ENCODE measurements at regions not wholly inside any gene's neighbourhood (a gene's known extent, or its start where the extent isn't known, plus 50 kb on each side); places are given as distances from the start of the nearest gene placed in this dataset.

DNA sequence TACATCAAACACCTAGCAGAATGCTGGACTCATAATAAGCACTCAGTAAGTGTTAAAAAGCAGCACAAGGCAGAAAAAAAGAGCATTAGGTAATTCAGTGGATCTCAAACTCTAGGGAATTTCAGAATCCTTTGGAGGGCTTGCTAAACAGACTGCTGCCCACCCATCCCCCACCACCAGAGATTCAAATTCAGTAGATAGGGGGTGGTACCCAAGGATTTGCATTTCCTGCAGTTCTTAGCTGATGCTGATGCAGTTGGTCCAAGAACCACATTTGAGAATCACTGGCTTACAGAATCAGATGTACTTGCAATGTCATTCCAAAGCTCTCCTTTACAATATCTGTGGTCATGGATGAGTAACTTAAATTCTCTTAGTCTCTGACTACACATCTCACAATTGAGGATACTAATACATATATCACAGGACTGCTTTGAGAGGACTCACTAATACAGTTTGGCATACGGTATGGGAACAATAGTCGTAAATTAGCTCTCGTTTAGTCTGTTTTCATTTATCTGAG is 664.5 kb downstream of the KCNA4 start:
- peaks cover 3% of the 10 kb centered on the region for H3K9me3 Mint-ChIP-seq
- no peaks in the 10 kb centered on the region for H3K36me3 Mint-ChIP-seq (ENCODE audit: low read depth)
- no peak for DNase-seq (ENCODE audit: low spot score)
- H3K4me3 Mint-ChIP-seq (ENCODE audit: low read depth), result no peak overlapping the region
- H3K27ac Mint-ChIP-seq, result no peak overlapping the region
- intact Hi-C loops (cut with micrococcal nuclease), result no loop called here
- H3K4me1 Mint-ChIP-seq (ENCODE audit: low read depth), result no peaks in the 10 kb centered on the region
- H3K27me3 Mint-ChIP-seq (ENCODE audit: low read depth), result no peaks in the 10 kb centered on the region

DNA sequence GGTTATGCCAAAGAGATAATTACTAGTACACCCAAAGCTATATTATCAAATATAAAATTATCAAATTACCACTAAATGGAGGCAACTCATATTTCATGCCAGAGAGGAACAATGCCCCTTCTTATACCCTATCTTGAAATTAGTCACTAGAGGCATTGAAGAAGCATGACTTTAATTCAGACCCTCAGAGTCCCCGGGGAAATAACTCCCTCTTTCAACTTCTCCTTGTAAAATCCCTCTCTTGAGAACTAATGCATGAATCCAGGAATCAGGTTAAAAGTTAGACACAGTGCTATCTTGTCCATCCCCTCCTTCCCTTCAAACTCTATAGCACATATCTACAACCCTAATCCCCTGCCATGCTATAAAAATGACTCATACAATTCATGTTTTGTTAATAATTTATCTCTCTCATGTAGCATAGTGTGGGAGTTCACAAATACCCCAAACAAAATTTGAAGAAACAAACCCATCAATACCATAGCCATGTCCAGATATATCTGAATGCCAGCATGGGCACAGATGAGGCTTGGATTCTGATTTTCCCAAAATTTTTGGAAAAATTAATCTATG is 665.4 kb downstream of the KCNA4 start:
- Mint-ChIP-seq H3K9me3 (peaks cover 3% of the 10 kb centered on the region), H3K27ac (no peak overlapping the region), H3K36me3 (ENCODE audit: low read depth) (no peaks in the 10 kb centered on the region), H3K4me1 (ENCODE audit: low read depth) (no peaks in the 10 kb centered on the region), H3K27me3 (ENCODE audit: low read depth) (no peaks in the 10 kb centered on the region), H3K4me3 (ENCODE audit: low read depth) (no peak overlapping the region)
- no peak for DNase-seq (ENCODE audit: low spot score)
- intact Hi-C loops (cut with micrococcal nuclease), result no loop called here

DNA sequence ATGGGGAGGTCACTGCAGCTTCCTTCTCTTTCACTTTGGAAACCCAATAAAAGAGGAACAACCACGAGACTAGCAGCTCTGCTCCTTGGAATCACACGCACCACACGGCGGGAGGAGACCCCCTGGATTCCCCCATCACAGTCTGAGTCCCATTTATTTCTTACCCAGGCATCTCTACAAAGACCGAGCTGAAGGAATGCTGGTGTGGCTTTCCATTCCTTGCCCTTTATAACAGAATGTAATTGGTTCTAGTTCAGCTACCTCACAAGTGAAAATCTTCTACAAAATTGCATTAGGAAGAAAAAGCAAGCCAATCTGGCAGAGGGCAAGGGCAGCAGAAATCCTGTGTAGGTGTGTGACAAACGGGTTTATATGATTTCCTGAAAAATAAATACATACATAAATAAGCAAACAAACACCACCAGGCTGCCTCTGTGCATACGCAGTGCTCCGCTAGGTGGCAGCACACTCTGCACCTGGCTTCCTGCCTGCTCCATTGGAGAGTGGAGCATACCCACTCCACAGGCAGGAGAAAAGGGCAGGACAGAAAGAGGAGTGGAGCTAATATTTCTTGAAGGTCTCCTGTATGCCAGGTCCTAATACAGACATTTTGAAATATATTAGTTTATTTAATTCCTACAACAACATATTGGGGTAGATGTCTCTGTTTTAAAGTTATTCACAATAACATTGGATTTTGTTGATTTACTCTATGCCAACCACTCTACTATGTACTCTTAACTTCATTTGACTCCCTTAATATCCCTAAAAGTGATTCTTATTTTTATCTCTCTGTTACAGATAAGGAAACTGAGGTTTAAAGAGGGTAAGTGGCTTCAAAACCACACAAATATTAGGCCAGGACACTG is 673.1 kb downstream of the KCNA4 start:
- intact Hi-C loops (cut with micrococcal nuclease), result no loop called here
- H3K27ac Mint-ChIP-seq, result no peak overlapping the region
- no peaks in the 10 kb centered on the region for H3K27me3 Mint-ChIP-seq (ENCODE audit: low read depth)

DNA sequence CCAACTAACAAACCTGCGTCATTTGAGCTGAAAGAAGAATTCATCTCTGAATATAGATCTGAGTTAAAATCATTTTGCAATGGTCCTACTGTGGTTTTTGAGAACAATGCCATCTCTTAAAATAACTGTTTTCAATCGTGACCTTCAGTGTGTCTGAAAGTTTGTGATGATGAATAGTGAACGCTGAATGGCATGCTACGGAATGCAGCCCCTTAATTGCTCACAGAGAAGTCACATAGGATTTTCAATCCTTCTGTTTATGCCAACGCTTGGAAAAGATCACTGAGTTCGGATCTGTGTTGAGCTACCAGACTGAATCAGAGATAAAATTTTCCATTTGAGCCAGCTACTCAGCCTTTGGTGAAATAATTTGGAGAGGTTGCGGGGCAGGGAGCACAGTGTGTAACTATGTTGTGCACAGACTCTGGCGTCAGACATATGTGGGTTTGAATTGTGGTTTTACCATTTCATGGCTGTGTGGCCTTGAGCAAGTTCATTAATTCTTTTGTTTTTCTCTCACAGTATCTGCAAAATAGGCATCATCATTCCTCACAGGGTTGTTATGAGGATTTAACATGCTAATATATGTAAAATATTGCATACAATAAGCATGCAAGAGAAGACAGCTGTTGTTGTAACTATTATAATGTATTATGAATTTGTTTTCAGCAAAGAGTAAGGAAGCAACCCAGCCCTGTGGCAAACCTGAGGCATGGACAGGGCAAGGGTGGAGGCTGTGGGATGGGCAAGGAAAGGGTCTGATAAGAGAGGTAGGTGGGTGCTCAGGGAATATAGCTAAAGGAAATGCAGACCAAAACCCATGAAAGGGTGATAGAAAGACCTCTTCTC is 679.9 kb downstream of the KCNA4 start:
- H3K4me1 Mint-ChIP-seq (ENCODE audit: low read depth), result no peaks in the 10 kb centered on the region
- H3K9me3 Mint-ChIP-seq, result no peaks in the 10 kb centered on the region
- H3K27ac Mint-ChIP-seq, result no peak overlapping the region
- DNase-seq (ENCODE audit: low spot score), result no peak
- intact Hi-C loops (cut with micrococcal nuclease), result loop anchor here (10.0 kb wide), 1 partner anchor 1642 kb away; no protein-coding TSS in a partner anchor
- no peaks in the 10 kb centered on the region for H3K36me3 Mint-ChIP-seq (ENCODE audit: low read depth)
- H3K27me3 Mint-ChIP-seq (ENCODE audit: low read depth), result no peaks in the 10 kb centered on the region
- no peak overlapping the region for H3K4me3 Mint-ChIP-seq (ENCODE audit: low read depth)

More for the DNA sequence above, 673.1 kb downstream of the KCNA4 start:
- Mint-ChIP-seq H3K4me1 (ENCODE audit: low read depth) (no peaks in the 10 kb centered on the region), H3K36me3 (ENCODE audit: low read depth) (no peaks in the 10 kb centered on the region), H3K9me3 (no peaks in the 10 kb centered on the region), H3K4me3 (ENCODE audit: low read depth) (no peak overlapping the region)
- DNase-seq (ENCODE audit: low spot score), result peak; percentile 19

DNA sequence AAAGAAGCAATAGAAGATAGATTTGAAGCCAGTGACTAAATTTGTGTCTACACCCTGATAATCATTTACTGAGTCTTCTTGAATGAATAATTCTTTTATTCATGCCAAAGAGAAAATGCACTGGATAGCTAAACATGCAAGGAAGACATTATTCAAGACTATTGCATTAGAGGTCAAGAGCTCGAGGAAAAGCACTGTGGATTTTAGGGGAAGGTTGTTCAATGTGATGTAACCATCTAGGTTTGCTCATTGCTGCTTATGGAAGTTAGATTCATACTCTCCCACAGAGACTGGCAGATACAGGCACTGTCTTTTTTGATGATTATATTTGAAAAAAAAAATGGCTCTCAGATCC is 682.1 kb downstream of the KCNA4 start:
- intact Hi-C loops (cut with micrococcal nuclease), result loop anchor here (10.0 kb wide), 1 partner anchor 1640 kb away; no protein-coding TSS in a partner anchor
- H3K9me3 Mint-ChIP-seq, result no peaks in the 10 kb centered on the region

DNA sequence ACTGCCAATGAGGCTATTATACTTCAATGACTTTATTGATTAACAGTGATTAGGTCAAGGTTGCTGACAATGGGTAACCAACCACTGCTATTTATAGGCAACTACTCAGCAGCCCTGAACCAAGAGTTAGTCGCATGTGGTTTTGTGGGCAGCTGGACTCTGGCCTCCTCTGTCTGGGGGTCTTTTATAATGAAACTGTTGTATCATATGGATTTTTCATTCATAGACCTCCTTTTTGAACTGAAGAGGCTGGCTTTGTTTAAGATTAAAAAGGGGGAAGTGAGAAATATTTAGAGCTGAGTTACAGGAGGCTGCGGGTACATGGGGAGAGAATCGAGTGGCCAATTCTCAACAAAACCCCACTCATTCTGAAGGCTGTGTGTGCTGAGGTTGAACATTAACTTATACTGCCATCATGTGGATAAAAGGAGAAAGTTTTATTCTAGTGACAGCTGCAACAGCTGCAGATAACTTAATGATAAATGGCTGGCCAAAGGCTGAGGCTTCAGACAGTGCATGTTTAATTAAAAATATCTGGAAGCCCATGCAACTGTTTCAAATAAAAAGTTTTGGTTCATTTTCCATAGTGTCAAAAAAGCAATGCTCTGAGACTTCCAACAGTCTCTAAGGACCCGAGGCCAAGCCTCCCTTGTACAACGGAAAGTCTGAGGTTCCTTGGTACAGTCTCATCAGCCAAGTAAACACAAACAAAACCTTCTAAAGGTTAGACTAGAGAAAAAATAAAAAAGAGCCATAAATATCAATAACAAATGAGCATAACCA is 682.6 kb downstream of the KCNA4 start:
- Mint-ChIP-seq H3K4me1 (ENCODE audit: low read depth) (no peaks in the 10 kb centered on the region), H3K9me3 (no peaks in the 10 kb centered on the region), H3K27ac (no peak overlapping the region), H3K36me3 (ENCODE audit: low read depth) (no peaks in the 10 kb centered on the region), H3K27me3 (ENCODE audit: low read depth) (no peaks in the 10 kb centered on the region), H3K4me3 (ENCODE audit: low read depth) (no peak overlapping the region)
- intact Hi-C loops (cut with micrococcal nuclease), result loop anchor here (10.0 kb wide), 1 partner anchor 1639 kb away; no protein-coding TSS in a partner anchor
- DNase-seq (ENCODE audit: low spot score), result no peak

More for the DNA sequence above, 682.1 kb downstream of the KCNA4 start:
- Mint-ChIP-seq H3K4me3 (ENCODE audit: low read depth) (no peak overlapping the region), H3K27me3 (ENCODE audit: low read depth) (no peaks in the 10 kb centered on the region), H3K36me3 (ENCODE audit: low read depth) (no peaks in the 10 kb centered on the region), H3K4me1 (ENCODE audit: low read depth) (no peaks in the 10 kb centered on the region), H3K27ac (no peak overlapping the region)
- no peak for DNase-seq (ENCODE audit: low spot score)

DNA sequence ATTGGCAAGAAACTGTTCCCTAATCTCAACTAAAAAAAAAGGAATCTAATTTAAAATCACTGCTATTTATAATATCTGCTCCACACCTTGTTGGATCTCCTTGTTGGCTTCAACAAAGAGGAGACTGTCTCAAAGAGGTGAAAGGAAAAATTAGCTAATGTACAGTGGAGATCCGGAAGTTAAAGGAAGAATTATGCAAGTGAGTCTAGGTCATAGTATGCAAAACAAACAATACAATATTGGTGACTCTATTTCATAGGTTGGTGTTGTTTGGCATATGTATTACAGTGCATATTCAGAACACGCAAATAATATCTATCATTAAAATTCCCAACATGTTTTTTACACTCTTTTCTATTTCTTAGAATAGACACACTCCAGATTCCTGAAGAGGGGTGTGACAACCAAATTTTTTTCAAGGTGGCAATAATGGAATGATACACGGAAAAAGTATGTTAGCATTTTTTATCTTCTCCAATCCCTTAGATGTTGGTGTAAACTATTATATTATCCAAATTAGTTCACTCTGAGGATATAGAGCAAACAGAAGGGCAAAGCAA is 685.3 kb downstream of the KCNA4 start:
- Mint-ChIP-seq H3K36me3 (ENCODE audit: low read depth) (no peaks in the 10 kb centered on the region), H3K27me3 (ENCODE audit: low read depth) (no peaks in the 10 kb centered on the region), H3K4me3 (ENCODE audit: low read depth) (no peak overlapping the region), H3K4me1 (ENCODE audit: low read depth) (no peaks in the 10 kb centered on the region), H3K27ac (no peak overlapping the region), H3K9me3 (peaks cover 5% of the 10 kb centered on the region)
- no peak for DNase-seq (ENCODE audit: low spot score)
- intact Hi-C loops (cut with micrococcal nuclease), result loop anchor here (10.0 kb wide), 1 partner anchor 1637 kb away; no protein-coding TSS in a partner anchor

DNA sequence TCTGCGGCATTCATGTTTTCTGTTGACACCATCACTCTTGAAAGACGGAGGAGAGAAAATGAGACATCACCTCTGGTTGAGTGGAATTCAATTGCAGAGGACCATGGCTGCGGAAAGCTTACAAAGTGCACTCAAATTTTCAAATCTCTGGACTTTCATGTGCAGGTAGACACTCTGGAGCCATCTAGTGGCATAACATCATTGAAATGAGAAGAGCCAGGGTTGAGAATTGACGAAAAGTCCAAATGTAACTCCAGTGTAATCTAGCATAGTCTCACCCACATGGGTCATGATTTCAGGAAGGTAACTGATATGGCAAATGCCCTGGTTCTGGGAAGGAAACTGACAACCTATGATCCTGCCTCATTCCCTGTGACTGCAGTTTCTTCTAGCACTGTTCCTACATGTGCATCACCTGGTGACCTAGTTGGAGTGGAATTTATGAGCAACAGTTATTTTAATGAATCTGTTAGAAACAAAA is 687.8 kb downstream of the KCNA4 start:
- no peak overlapping the region for H3K27ac Mint-ChIP-seq
- peaks cover 5% of the 10 kb centered on the region for H3K9me3 Mint-ChIP-seq
- no peaks in the 10 kb centered on the region for H3K27me3 Mint-ChIP-seq (ENCODE audit: low read depth)
- no peaks in the 10 kb centered on the region for H3K4me1 Mint-ChIP-seq (ENCODE audit: low read depth)
- DNase-seq (ENCODE audit: low spot score), result no peak
- H3K4me3 Mint-ChIP-seq (ENCODE audit: low read depth), result no peak overlapping the region
- no peaks in the 10 kb centered on the region for H3K36me3 Mint-ChIP-seq (ENCODE audit: low read depth)
- intact Hi-C loops (cut with micrococcal nuclease), result no loop called here

DNA sequence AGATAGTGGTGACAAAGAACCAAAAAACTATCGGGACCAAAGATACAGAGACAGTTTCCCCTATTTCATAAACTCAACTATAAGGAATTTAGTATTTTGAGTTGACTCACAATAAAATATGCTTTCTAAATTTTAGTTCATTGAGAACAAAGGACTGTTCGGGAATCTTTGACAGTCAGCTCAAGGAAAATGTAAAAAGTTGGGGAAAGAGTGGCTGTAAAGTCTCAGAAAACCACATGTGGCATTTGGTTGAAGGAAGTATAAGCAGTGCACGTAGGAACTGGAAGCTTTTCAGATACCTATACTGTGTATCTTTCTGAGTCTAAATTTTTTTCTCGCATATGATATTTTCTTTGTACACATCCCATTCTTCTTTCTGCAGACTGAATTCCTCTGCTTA is 688.9 kb downstream of the KCNA4 start:
- Mint-ChIP-seq H3K36me3 (ENCODE audit: low read depth) (no peaks in the 10 kb centered on the region), H3K27me3 (ENCODE audit: low read depth) (no peaks in the 10 kb centered on the region), H3K9me3 (peaks cover 5% of the 10 kb centered on the region), H3K4me3 (ENCODE audit: low read depth) (no peak overlapping the region), H3K4me1 (ENCODE audit: low read depth) (no peaks in the 10 kb centered on the region), H3K27ac (no peak overlapping the region)
- no peak for DNase-seq (ENCODE audit: low spot score)
- intact Hi-C loops (cut with micrococcal nuclease), result no loop called here

DNA sequence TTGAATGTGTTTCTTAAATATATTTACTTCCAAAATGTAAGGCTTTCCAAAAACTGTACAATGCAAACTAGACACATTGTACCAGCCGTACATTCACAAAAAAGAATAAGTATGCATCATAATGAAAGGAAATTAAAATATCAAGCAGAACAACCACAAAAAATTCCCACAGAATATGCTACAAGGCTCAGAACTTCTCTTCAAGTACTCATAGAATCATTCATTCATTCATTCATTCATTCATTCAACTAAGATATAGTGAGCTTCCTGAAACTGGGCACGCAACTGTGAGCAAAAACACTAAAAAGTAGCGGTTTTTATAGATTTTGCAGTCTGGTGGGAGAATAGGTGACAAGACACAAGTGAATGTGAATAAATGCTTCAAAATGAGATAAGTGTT is 690.1 kb downstream of the KCNA4 start:
- H3K36me3 Mint-ChIP-seq (ENCODE audit: low read depth), result no peaks in the 10 kb centered on the region
- H3K4me3 Mint-ChIP-seq (ENCODE audit: low read depth), result no peak overlapping the region
- H3K27ac Mint-ChIP-seq, result no peak overlapping the region
- no peaks in the 10 kb centered on the region for H3K4me1 Mint-ChIP-seq (ENCODE audit: low read depth)
- H3K9me3 Mint-ChIP-seq, result peaks cover 5% of the 10 kb centered on the region
- no peak for DNase-seq (ENCODE audit: low spot score)
- no peaks in the 10 kb centered on the region for H3K27me3 Mint-ChIP-seq (ENCODE audit: low read depth)
- intact Hi-C loops (cut with micrococcal nuclease), result no loop called here

DNA sequence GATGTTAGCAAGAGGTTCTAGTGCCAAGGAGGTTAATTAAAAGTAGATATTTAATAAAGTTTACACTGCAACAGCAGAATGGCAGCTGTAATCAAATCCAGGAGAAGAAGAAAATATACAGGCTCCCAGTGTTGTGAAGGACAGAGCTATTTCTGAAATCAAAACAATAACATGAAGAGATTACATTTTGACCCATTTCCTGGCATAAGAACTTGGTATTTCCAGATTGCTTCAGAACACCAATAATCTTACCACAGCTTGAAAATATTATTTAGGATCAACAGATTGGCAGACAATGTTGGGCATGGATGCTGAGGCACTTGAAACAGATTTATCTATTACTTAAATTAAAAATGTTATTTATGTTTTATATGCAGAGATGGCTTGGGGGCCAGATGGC is 692.5 kb downstream of the KCNA4 start:
- no peak overlapping the region for H3K4me3 Mint-ChIP-seq (ENCODE audit: low read depth)
- H3K27ac Mint-ChIP-seq, result no peak overlapping the region
- peaks cover 12% of the 10 kb centered on the region for H3K9me3 Mint-ChIP-seq
- intact Hi-C loops (cut with micrococcal nuclease), result no loop called here
- no peaks in the 10 kb centered on the region for H3K36me3 Mint-ChIP-seq (ENCODE audit: low read depth)
- DNase-seq (ENCODE audit: low spot score), result no peak
- no peaks in the 10 kb centered on the region for H3K4me1 Mint-ChIP-seq (ENCODE audit: low read depth)
- no peaks in the 10 kb centered on the region for H3K27me3 Mint-ChIP-seq (ENCODE audit: low read depth)

Measured in activated T-helper 2 cell treated with anti-CD3 and anti-CD28 coated beads, Interferon-gamma antibody, Interleukin-2, Interleukin-4, amounts not matched to agents 10 μg/mL and 5 μg/mL and 100 μg/mL, durations not matched to agents 14 hours and 24 hours and 36 hours (primary cell).